ENCODE measurements at regions not wholly inside any gene's neighbourhood (a gene's known extent, or its start where the extent isn't known, plus 50 kb on each side); places are given as distances from the start of the nearest gene placed in this dataset.

GRCh38 chr7:13217768-13218167, 530.3 kb downstream of the ARL4A start:
- TF ChIP-seq CTCF (conservative IDR thresholded peaks at IDR 0.05; ENCODE audit: low read depth, low read length) (no peak), EZH2 (IDR thresholded peaks at IDR 0.05; ENCODE audit: borderline replicate concordance, low read depth, low read length, poor library complexity, severe bottlenecking) (no peak)
